ENCODE measurements at regions not wholly inside any gene's neighbourhood (a gene's known extent, or its start where the extent isn't known, plus 50 kb on each side); places are given as distances from the start of the nearest gene placed in this dataset.
"Not testable (repeated sequence)": the region's sequence is repeated elsewhere in the genome, so short reads cannot be mapped to it uniquely, and the experiment has no call there.

GRCh38 chr18:73163236-73163635, 295.4 kb upstream of the NETO1 start:
- DNase-seq: no peak

- no peak for DNase-seq
Measured at GRCh38 chr18:73156117-73156516, 288.3 kb upstream of the NETO1 start.

- no peak for DNase-seq
Measured at GRCh38 chr18:73153271-73153670, 285.5 kb upstream of the NETO1 start.

GRCh38 chr18:73151086-73151485, 283.3 kb upstream of the NETO1 start:
- DNase-seq: no peak

- DNase-seq: no peak
Measured at GRCh38 chr18:73150199-73150598, 282.4 kb upstream of the NETO1 start.

GRCh38 chr18:73147590-73147989, 279.8 kb upstream of the NETO1 start:
- no peak for DNase-seq

GRCh38 chr18:73144030-73144429, 276.2 kb upstream of the NETO1 start:
- no peak for DNase-seq

GRCh38 chr18:73136134-73136533, 268.3 kb upstream of the NETO1 start:
- peak; percentile 46 for DNase-seq

GRCh38 chr18:73124175-73124574, 256.4 kb upstream of the NETO1 start:
- no peak for DNase-seq

- no peak for DNase-seq
Measured at GRCh38 chr18:73121207-73121606, 253.4 kb upstream of the NETO1 start.

- no peak for DNase-seq
Measured at GRCh38 chr18:73120626-73121025, 252.8 kb upstream of the NETO1 start.

GRCh38 chr18:73119574-73119973, 251.8 kb upstream of the NETO1 start:
- no peak for DNase-seq

GRCh38 chr18:73118121-73118816, 250.5 kb upstream of the NETO1 start:
- DNase-seq: no peak

- no peak for DNase-seq
Measured at GRCh38 chr18:73110307-73110706, 242.5 kb upstream of the NETO1 start.

GRCh38 chr18:73101977-73102376, 234.2 kb upstream of the NETO1 start:
- DNase-seq: no peak

GRCh38 chr18:73101491-73101890, 233.7 kb upstream of the NETO1 start:
- not testable (repeated sequence) for DNase-seq

GRCh38 chr18:73099759-73100158, 232.0 kb upstream of the NETO1 start:
- DNase-seq: no peak

GRCh38 chr18:73093687-73094250, 226.0 kb upstream of the NETO1 start:
- no peak for DNase-seq

GRCh38 chr18:73088445-73088844, 220.7 kb upstream of the NETO1 start:
- DNase-seq: no peak

- DNase-seq: no peak
Measured at GRCh38 chr18:73087282-73087977, 219.6 kb upstream of the NETO1 start.

GRCh38 chr18:73079920-73080319, 212.1 kb upstream of the NETO1 start:
- DNase-seq: no peak

- DNase-seq: no peak
Measured at GRCh38 chr18:73060666-73061288, 193.0 kb upstream of the NETO1 start.

- DNase-seq: no peak
Measured at GRCh38 chr18:73059280-73059679, 191.5 kb upstream of the NETO1 start.

- DNase-seq: no peak
Measured at GRCh38 chr18:73047688-73048087, 179.9 kb upstream of the NETO1 start.

Data from hematopoietic multipotent progenitor cell treated with erythropoietin and hydrocortisone succinate and interleukin-3 and kit ligand, for 4 days (in vitro differentiated cells).